GM21423 (cell line): ENCODE measurements at regions not wholly inside any gene's neighbourhood (a gene's known extent, or its start where the extent isn't known, plus 50 kb on each side); places are given as distances from the start of the nearest gene placed in this dataset.
A peak's percentile ranks its signal among the peaks of the same experiment; 100 is the strongest.
"Not testable (repeated sequence)": the region's sequence is repeated elsewhere in the genome, so short reads cannot be mapped to it uniquely, and the experiment has no call there.

Experiments
- ATAC-seq: cut with Tn5 transposase; IDR thresholded peaks from one replicate; pipeline ENCODE4 v1.9.1; 2021; ENCODE audit warnings: mild to moderate bottlenecking, moderate library complexity; ENCODE audit not compliant: unreplicated experiment

DNA sequence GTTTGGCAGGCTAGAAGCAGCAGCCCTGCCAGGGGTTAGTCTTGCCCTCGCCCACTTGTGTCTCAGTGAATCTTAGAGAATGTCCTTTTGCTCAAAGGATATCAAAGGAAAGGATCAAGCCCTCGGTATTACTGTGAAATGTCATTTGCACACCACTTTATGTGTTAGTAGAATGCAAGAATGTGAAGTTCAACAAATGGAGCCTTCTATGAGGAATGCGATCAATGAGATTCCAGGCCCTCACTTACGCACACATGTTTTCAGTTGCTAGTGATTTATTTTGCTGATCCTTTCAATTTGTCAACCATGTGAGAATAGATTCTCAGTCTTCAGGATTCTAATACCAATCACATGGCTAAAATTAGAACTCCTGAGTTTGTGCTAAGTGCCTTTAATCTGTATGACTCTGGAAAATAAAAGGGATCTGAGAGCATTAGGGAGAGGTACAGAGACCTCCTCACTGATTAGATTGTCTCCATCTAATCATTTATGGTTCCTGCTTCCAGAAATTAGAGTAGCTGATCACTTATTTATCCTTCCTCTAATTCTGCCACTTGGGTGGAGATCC is 123.0 kb upstream of the SP4 start:
- no peak for ATAC-seq

- no peak for ATAC-seq
These were observed 122.2 kb upstream of the SP4 start for GRCh38 chr7:21305455-21306235.

- no peak for ATAC-seq
These were observed 112.9 kb upstream of the SP4 start for GRCh38 chr7:21314954-21315353.

DNA sequence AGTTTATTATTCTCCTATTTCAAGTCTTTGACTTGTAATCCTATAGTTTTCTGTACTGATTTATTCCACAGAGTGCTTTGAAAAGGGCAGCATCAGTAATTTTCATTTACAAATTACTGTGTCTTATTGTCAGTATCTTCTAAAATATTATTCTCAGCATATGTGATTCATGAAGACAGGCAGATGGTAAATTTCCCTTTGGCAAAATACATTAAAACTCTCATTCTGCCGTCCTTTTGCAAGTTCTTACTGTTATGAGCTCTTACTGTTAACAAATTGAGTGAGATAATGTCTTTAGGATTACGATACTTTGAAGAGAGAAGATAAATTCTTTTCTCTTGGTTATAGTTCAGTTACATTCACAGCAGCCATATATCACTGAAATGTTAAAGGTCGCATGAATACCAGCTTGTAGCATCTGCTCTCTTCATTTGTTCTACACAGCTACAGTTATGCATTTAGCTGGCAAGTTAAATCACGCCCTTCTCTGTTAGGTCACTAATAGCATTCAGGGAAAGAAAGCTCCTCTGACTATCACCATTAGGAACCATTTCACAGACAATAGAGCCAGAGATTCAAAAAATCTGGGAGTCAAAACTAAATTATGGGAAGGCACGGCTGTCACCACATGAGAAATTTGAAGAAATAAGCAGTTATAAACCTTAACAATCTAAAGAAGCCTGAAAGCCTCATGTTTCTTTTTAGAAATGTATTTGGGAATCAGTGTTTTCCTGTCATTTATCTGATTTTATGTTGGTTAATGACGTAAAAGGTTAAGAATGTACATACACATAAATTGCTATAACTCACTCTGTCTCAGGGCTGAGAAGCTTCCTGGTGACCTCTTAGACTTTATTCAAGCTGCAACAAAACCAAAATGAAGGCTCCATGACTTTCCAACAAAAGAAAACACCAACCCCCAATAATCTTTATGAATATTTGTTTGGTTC is 109.6 kb upstream of the SP4 start:
- no peak for ATAC-seq

DNA sequence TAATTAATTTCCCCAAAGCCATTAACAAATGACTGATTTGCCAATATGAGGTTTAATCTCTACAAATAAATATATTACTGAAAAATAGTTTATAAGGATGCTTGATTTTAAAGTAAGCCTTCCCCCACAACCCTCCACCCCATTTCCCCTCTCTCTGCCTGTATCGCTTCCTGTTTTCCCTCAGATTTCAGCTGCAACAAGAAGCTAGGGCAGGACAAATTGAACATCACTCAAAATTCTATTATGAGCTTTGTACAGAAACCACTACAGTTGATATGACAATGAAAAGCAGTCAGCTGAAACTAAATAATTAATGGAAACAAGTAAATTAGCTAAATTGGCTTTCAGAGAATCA is 109.0 kb upstream of the SP4 start:
- ATAC-seq, result no peak

DNA sequence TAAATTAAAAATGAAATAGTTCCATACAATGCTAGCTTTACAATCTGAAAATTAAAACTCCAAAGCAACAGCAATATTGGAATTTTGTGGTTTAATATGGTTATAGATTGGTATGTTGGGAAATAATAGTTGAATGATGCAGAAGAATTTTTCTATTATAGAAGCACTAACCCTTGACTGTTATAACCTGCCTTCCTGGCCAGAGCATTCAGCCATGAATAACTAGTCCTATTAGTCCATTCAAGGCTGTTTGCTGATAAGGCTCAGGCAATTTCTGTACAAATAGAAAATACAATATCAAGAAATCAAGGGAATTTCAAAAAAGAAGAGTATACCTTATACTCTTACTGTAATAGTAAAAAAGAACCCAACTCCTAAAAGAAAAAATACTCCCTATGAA is 101.6 kb upstream of the SP4 start:
- ATAC-seq, result no peak

- ATAC-seq, result no peak
These were observed 101.0 kb upstream of the SP4 start for GRCh38 chr7:21326921-21327320.

DNA sequence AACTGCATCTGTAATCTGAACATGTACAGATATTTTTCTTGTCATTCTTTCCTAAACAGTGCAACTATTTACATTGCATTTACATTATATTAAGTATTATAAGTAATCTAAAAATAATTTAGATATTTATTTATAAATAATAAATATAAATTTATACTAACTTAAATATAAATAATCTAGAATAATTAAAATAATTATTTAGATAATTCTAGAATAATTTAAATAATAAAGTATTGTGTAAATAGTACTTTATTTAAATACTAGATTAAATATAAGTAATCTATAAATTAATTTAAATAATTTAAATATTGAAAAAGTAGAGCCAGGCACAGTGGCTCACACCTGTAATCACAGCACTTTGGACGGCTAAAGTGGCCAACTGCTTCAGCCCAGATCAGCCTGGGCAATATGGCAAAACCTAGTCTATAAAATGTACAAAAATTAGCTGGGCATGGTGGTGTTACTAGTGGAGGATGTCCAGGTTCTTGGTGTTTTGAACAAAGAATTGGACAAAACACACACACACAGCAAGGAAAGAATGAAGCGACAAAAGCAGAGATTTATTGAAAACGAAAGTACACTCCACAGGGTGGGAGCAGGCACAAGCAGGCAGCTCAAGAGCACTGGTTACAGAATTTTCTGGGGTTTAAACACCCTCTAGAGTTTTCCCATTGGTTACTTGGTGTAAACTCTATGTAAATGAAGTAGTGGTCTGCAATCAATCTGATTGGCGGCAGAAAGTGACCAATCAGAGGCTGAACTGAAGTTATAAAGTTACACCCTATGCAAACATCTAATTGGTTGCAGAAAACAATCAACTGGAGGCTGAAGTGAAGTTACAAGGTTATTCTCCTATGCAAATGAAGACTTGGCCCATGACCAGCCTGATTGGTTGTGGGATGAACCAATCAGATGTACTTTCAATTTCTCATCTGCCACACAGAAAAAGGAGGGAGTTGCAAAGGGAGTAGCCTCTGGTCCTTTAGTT is 100.2 kb upstream of the SP4 start:
- ATAC-seq, result no peak

GRCh38 chr7:21330462-21331178 is 97.3 kb upstream of the SP4 start:
- ATAC-seq, result no peak

DNA sequence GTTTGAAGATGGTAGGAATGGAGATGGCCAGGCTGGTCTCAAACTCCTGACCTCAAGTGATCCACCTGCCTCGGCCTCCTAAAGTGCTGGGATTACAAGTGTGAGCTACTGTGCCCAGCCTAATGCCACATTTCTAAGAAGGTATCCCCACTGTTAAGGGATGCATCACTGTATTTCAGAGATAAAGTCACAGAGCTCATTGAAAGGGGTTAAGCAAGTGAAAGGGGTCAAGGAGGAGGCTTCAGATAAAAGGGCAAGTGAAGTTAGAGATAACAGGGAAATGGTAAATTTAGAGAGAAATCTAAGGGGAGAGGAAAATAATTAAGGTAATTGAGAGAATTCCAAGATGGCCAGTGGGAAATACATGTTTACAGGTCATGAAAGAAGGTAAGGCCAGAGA is 93.0 kb upstream of the SP4 start:
- no peak for ATAC-seq

GRCh38 chr7:21336743-21337142 is 91.1 kb upstream of the SP4 start:
- no peak for ATAC-seq

- no peak for ATAC-seq
These were observed 89.1 kb upstream of the SP4 start for GRCh38 chr7:21338728-21339164.

DNA sequence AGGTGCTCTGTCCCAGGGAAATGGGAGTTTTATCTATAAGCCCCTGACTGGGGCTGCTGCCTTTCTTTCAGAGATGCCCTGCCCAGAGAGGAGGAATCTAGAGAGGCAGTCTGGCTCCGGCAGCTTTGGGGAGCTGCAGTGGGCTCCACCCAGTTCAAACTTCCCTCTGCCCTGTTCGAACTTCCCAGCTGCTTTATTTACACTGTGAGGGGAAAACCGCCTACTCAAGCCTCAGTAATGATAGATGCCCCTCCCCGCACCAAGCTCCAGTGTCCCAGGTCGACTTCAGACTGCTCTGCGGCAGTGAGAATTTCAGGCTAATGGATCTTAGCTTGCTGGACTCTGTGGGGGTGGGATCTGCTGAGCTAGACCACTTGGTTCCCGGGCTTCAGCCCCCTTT is 83.0 kb upstream of the SP4 start:
- not testable (repeated sequence) for ATAC-seq

GRCh38 chr7:21345361-21345760 is 82.5 kb upstream of the SP4 start:
- ATAC-seq, result peak; percentile 46

GRCh38 chr7:21346297-21346696 is 81.6 kb upstream of the SP4 start:
- ATAC-seq, result no peak

DNA sequence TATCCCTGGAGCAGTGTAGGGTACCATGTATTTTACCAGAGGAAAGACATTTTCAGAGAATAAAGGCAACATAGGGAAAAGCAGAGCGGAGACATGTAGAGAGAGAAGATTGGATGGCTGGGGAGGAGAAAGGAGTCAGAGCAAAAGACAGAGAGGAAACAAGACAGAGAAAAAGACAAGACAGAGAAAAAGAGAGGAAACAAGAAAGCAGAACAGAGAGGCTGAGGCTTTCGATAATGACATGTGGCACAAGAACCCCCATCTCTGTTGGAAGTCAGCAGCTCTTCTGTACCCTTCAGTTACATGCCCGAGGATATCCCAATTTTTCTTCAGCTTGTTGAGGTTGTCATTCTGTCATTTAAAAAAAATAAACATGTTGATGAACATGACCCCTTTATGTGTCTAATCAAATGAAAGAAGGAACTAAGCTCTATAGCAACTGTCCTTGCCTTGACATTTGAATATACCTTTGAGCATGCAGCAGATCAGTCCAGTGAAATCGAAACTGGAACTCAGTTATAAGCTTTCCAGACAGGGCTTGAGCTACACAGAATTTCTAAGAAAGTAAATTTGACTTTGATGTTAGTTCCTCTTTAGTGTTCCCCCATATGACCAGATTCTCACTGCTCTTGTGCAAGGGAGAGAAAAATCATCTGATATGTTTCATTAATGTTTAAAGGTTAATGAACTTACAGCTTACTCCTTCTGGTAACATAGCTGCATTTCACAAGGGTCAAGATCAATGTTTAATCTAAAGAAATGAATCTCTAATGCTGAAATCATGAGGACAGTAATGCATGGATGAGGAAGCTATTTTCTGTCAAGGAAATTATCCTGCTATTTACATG is 75.1 kb upstream of the SP4 start:
- peak; percentile 75 for ATAC-seq

- no peak for ATAC-seq
These were observed 74.5 kb upstream of the SP4 start for GRCh38 chr7:21353388-21353780.

DNA sequence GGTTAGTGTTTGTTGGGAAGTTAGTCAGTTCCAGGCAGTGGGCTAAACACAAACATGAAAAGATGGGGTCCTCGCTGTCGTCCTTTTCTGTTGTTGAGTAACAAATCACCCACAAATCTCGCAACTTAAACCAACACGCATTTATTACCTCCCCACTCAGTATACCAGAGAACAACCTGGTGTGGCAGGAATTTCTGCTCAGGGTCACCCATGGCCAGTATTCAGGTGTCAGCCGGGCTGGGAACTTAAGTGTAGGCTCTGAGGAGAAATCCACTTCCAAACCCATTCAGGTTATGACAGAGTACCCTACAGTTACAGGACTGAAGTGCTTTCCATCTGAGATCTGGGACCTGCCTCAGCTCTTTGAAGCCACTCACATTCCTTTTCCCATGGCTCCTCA is 73.6 kb upstream of the SP4 start:
- no peak for ATAC-seq

DNA sequence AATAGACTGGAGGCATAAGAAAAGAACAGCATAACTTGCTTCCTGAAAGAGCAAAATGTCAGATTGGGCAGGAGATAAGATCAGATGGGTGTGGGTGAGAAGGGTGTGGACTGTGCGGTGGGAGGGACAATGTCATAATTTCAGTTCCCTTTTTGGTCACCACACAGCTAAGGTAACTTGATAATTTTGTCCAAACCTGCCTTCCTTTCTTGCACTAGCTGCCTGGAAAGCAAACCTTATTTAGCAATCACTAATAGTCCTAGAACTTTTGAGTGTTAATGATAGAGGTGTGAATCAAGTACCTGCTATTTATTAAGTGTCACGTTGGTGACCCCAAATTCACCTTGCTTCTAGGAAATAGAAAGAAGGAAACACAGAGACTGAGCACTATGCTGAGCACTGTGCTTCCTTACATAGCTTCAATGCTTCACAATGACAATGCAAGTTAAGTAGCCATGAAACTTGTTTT is 72.4 kb upstream of the SP4 start:
- peak; percentile 84 for ATAC-seq
